Breast epithelium (tissue), 4 donors: ENCODE measurements at regions not wholly inside any gene's neighbourhood (a gene's known extent, or its start where the extent isn't known, plus 50 kb on each side); places are given as distances from the start of the nearest gene placed in this dataset.

Experiments
- DNase-seq, 2 donors: peaks; one replicate each; pipeline ENCODE4 v3.0.0-alpha.2; 2019; ENCODE audit warnings: low spot score in 2 of 2
- H3K27ac ChIP-seq, 2 donors: fragments of 200-600 bp; sonication (generic) in 1 of 2; one replicate each; pipeline ENCODE4 v1.5.1; 2016 to 2019; ENCODE audit warnings: mild to moderate bottlenecking in 1 of 2
- H3K27me3 ChIP-seq, 2 donors: fragments of 200-600 bp; sonication (generic) in 1 of 2; one replicate each; pipeline versions ENCODE4 v1.5.1 to v1.6.0; 2017 to 2019; ENCODE audit warnings: control low read depth in 1 of 2, mild to moderate bottlenecking in 1 of 2
- H3K36me3 ChIP-seq: fragments of 200-600 bp; one replicate; pipeline ENCODE4 v1.5.1; 2019
- H3K4me1 ChIP-seq, 2 donors: fragments of 200-600 bp; sonication (generic); one replicate each; pipeline ENCODE4 v1.5.1; 2016 to 2019; ENCODE audit warnings: control low read depth in 1 of 2
- H3K4me3 ChIP-seq, 3 donors: fragments of 200-600 bp; sonication (generic); 1 replicate in 2 of 3; 2 replicates in 1 of 3; pipeline ENCODE4 v1.5.1; 2016 to 2019; ENCODE audit warnings: mild to moderate bottlenecking in 3 of 3, moderate library complexity in 2 of 3
- H3K9me3 ChIP-seq, 2 donors: fragments of 200-600 bp; sonication (generic) in 1 of 2; one replicate each; pipeline ENCODE4 v1.5.1; 2016 to 2019; ENCODE audit warnings: control low read depth in 1 of 2
- POLR2A ChIP-seq: fragments of 450-650 bp; IDR thresholded peaks from one replicate; pipeline ENCODE4 v1.6.1; 2016; ENCODE audit warnings: antibody characterized with exemption, mild to moderate bottlenecking, moderate library complexity
- POLR2AphosphoS5 ChIP-seq, 3 donors: sonication (generic); formaldehyde crosslinking; IDR thresholded peaks; one replicate each; pipeline ENCODE4 v1.6.1; 2017; ENCODE audit warnings: antibody characterized with exemption in 3 of 3
- intact Hi-C: fragments of 100-400 bp; cut with DNase I; formaldehyde crosslinking; loops from one replicate; pipeline ENCODE4 v1.15.1; 2023; ENCODE audit warnings: low total_unique reads
- TF ChIP-seq, protein P1 (sequence below), 3 donors: fragments of 450-650 bp; IDR thresholded peaks; one replicate each; pipeline ENCODE4 v1.5.1; 2016 to 2017; ENCODE audit warnings: antibody characterized with exemption in 3 of 3, mild to moderate bottlenecking in 3 of 3, moderate library complexity in 3 of 3

DNA sequence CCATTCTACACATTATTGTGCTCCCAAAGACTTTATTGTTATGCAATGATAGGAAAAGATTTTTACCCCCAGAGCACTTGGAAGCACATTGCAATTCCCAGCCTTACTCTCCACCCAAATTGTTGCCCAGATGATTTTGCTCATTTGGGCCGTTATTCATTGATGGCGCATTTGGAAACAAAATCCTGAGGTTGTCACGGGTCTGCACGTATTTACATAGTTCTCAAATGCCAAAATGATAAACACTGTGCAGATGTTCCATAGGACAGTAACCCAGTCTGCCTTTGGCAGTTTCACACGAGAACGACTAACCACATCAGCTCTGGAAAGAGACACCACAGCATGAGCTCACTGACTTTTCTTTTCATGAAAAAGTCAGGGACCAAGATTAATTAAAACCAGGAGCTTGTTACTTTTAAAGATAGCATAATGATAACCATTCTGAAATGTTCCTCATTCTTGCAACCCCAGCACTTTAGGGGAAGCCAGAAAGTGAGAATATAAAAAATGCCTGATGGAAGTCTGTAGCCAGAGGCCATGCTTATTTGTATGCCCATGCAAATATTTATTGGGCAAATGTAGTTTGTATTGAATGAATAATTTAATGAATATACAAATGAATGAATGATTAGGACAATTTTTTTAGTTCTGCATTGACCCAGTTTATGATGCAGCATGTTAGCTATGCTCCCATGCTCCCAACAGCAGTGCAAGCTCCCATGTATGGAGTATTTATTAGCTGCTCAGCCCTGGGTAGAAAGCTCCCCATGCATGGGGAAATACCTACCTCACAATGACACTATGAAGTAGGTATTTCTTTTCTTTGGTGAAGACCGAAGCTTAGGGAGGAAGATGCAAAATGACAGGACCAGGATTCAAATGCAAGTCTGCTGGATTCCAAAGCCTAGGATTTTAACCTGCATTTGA lies 84.6 kb downstream of the MAIP1 start:
- Histone ChIP-seq H3K4me1 (no peaks in the 10 kb centered on the region), H3K27ac (no peak overlapping the region), H3K9me3 (peaks cover under 1% of the 10 kb centered on the region in 2 donors), H3K27me3 (no peaks in the 10 kb centered on the region), H3K4me3 (no peak overlapping the region), H3K36me3 (no peaks in the 10 kb centered on the region)
- TF ChIP-seq, protein P1, sequence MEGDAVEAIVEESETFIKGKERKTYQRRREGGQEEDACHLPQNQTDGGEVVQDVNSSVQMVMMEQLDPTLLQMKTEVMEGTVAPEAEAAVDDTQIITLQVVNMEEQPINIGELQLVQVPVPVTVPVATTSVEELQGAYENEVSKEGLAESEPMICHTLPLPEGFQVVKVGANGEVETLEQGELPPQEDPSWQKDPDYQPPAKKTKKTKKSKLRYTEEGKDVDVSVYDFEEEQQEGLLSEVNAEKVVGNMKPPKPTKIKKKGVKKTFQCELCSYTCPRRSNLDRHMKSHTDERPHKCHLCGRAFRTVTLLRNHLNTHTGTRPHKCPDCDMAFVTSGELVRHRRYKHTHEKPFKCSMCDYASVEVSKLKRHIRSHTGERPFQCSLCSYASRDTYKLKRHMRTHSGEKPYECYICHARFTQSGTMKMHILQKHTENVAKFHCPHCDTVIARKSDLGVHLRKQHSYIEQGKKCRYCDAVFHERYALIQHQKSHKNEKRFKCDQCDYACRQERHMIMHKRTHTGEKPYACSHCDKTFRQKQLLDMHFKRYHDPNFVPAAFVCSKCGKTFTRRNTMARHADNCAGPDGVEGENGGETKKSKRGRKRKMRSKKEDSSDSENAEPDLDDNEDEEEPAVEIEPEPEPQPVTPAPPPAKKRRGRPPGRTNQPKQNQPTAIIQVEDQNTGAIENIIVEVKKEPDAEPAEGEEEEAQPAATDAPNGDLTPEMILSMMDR (IDR thresholded peaks at IDR 0.05) = no peak
- TF ChIP-seq POLR2AphosphoS5 (IDR thresholded peaks at IDR 0.05) = no peak
- TF ChIP-seq POLR2A = no peak
- intact Hi-C loops = no loop called here
- no peak for DNase-seq

DNA sequence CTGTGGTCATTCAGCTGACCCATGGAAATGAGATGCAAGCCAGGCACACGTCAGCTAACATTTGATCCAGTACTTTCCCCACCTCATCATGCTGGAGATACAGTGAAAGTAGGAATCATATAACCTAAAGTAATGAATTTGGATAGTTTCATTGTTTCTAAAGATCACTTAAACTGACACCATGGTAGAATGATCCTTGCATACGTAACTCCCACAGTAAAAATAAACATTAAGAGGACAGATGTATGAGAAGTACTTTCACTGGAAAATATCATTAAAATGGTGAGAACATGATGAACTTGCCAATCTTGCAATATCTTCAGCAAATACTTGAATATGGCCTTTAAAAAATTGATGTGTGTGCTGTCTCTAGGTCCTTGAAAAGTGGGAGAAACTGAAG lies 85.4 kb downstream of the MAIP1 start:
- TF ChIP-seq POLR2AphosphoS5 (IDR thresholded peaks at IDR 0.05) (no peak), POLR2A (no peak)
- TF ChIP-seq, protein P1 (IDR thresholded peaks at IDR 0.05) = no peak
- no peak for DNase-seq
- H3K4me3 ChIP-seq = no peak overlapping the region
- H3K4me1 ChIP-seq = no peaks in the 10 kb centered on the region
- H3K36me3 ChIP-seq = no peaks in the 10 kb centered on the region
- H3K27me3 ChIP-seq = no peaks in the 10 kb centered on the region
- intact Hi-C loops = no loop called here
- H3K27ac ChIP-seq = no peak overlapping the region
- peaks cover 9% of the 10 kb centered on the region in 2 donors for H3K9me3 ChIP-seq

DNA sequence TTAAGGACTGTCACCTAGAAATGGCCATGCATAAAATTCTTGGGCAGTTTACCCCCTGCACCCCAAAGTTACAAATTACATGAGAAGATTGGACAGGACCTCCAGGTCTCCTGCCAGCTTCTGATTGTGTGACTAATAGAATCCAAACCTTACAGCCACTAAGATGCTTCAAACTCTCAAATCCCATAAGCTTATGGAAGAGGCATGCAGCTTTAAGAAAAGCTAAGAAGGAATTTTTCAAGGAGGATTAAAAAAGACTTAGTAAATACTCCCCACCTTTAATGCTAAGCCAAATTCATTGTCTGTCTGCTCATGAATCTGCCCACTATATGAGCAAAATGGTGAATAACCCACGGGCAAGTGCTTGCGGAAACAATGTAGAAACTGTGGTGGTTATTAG lies 86.3 kb downstream of the MAIP1 start:
- Histone ChIP-seq H3K4me3 (no peak overlapping the region), H3K9me3 (peaks cover 12 to 13% of the 10 kb centered on the region in 2 donors), H3K27ac (no peak overlapping the region), H3K4me1 (no peaks in the 10 kb centered on the region), H3K36me3 (no peaks in the 10 kb centered on the region), H3K27me3 (no peaks in the 10 kb centered on the region)
- TF ChIP-seq, protein P1 (IDR thresholded peaks at IDR 0.05) = no peak
- TF ChIP-seq POLR2AphosphoS5 (IDR thresholded peaks at IDR 0.05) (no peak), POLR2A (no peak)
- intact Hi-C loops = no loop called here
- no peak for DNase-seq

DNA sequence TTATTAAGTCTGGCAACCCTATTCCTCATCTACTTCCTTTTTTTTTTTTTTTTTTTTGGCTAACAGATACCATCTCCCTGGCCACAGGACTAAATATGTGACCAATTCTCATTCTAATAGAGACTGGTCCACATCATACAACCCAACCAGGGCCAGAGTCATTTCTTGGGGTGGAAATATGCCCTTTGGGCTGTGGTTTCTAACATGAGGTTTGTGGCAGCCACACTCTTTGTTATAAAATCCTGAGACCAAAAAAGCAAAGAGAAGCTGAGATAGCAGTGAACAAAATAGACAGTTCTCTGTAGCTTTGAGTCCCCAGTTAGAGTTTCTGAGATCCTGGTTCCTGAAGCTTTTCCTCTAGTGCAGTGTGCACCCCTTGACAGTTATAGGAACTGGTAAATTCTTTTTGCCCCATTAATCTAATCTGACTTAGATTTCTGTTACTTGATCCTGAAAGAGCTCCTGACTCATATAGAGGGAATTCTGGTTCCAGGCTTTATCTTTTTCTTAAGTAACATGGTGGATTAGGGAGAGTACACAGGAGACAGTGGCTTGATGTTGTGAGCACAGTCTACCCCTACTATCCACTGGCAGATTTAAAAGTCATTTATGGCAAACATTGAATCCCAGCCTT lies 86.8 kb downstream of the MAIP1 start:
- no peaks in the 10 kb centered on the region for H3K36me3 ChIP-seq
- DNase-seq = no peak
- TF ChIP-seq POLR2A (no peak), POLR2AphosphoS5 (IDR thresholded peaks at IDR 0.05) (no peak)
- TF ChIP-seq, protein P1 (IDR thresholded peaks at IDR 0.05) = no peak
- intact Hi-C loops = no loop called here
- no peaks in the 10 kb centered on the region for H3K27me3 ChIP-seq
- no peak overlapping the region for H3K27ac ChIP-seq
- no peak overlapping the region for H3K4me3 ChIP-seq
- peaks cover 12 to 13% of the 10 kb centered on the region in 2 donors for H3K9me3 ChIP-seq
- no peaks in the 10 kb centered on the region for H3K4me1 ChIP-seq

DNA sequence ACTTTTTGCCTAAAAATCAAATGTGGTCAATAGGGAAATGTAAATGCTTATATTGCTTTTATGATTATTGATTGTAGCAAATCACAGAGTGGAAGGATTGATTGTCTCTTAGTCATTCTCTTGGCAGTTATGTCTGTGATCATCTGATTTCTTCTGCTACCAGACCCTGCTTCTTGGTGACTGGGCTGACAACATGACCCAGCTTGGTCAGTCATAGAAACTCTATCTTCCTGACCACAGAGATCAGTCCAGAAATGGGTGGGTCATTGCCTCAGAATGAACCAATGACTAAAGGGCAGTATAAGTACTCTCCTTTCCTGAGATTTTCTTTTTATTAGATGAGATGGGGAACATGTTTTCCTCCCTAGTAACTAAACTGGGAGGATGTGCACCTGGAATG lies 87.6 kb downstream of the MAIP1 start:
- TF ChIP-seq, protein P1 (IDR thresholded peaks at IDR 0.05) = no peak
- TF ChIP-seq POLR2A = no peak
- TF ChIP-seq POLR2AphosphoS5 (IDR thresholded peaks at IDR 0.05) = no peak
- DNase-seq = no peak
- Histone ChIP-seq H3K4me1 (no peaks in the 10 kb centered on the region), H3K27me3 (no peaks in the 10 kb centered on the region), H3K9me3 (peaks cover 12 to 13% of the 10 kb centered on the region in 2 donors), H3K27ac (no peak overlapping the region), H3K36me3 (no peaks in the 10 kb centered on the region), H3K4me3 (no peak overlapping the region)
- intact Hi-C loops = no loop called here
